GM18505 (cell line): ENCODE measurements at regions not wholly inside any gene's neighbourhood (a gene's known extent, or its start where the extent isn't known, plus 50 kb on each side); places are given as distances from the start of the nearest gene placed in this dataset.

Source experiments
- ATAC-seq: cut with Tn5 transposase; IDR thresholded peaks from one replicate; pipeline ENCODE4 v1.9.1; 2021; ENCODE audit not compliant: unreplicated experiment
- POLR2A ChIP-seq: IDR thresholded peaks from 4 replicates; pipeline ENCODE4 v1.6.1; 2011; ENCODE audit warnings: borderline replicate concordance; ENCODE audit not compliant: insufficient read depth, insufficient read length; ENCODE audit errors: extremely low read depth

GRCh38 chr15:53378096-53378800 is 381.2 kb downstream of the WDR72 start:
- no peak for ATAC-seq
- TF ChIP-seq POLR2A: no peak

GRCh38 chr15:53367740-53368139 is 391.7 kb downstream of the WDR72 start:
- no peak for TF ChIP-seq POLR2A
- no peak for ATAC-seq

- no peak for ATAC-seq
- TF ChIP-seq POLR2A: no peak
These were observed 398.6 kb downstream of the WDR72 start for GRCh38 chr15:53360881-53361280.

GRCh38 chr15:53359038-53359437 is 400.4 kb downstream of the WDR72 start:
- TF ChIP-seq POLR2A: no peak
- ATAC-seq: no peak

GRCh38 chr15:53354874-53355273 is 404.6 kb downstream of the WDR72 start:
- TF ChIP-seq POLR2A: no peak
- ATAC-seq: no peak

GRCh38 chr15:53351373-53351772 is 408.1 kb downstream of the WDR72 start:
- ATAC-seq: no peak
- no peak for TF ChIP-seq POLR2A

- ATAC-seq: no peak
- TF ChIP-seq POLR2A: no peak
These were observed 412.9 kb downstream of the WDR72 start for GRCh38 chr15:53346583-53346982.

- ATAC-seq: no peak
- no peak for TF ChIP-seq POLR2A
These were observed 427.9 kb downstream of the WDR72 start for GRCh38 chr15:53331328-53332190.

GRCh38 chr15:53328341-53328740 is 431.1 kb downstream of the WDR72 start:
- no peak for ATAC-seq
- no peak for TF ChIP-seq POLR2A

- no peak for TF ChIP-seq POLR2A
- ATAC-seq: no peak
These were observed 435.4 kb downstream of the WDR72 start for GRCh38 chr15:53324061-53324460.

- TF ChIP-seq POLR2A: no peak
These were observed 436.3 kb downstream of the WDR72 start for GRCh38 chr15:53323191-53323590.

GRCh38 chr15:53320816-53321215 is 438.6 kb downstream of the WDR72 start:
- no peak for ATAC-seq
- TF ChIP-seq POLR2A: no peak

More at GRCh38 chr15:53323191-53323590, 436.3 kb downstream of the WDR72 start:
- ATAC-seq: no peak

GRCh38 chr15:53312707-53313106 is 446.8 kb downstream of the WDR72 start:
- TF ChIP-seq POLR2A: no peak
- ATAC-seq: no peak

- ATAC-seq: no peak
- TF ChIP-seq POLR2A: no peak
These were observed 448.8 kb downstream of the WDR72 start for GRCh38 chr15:53310709-53311108.
